ENCODE measurements at regions not wholly inside any gene's neighbourhood (a gene's known extent, or its start where the extent isn't known, plus 50 kb on each side); places are given as distances from the start of the nearest gene placed in this dataset.

GRCh38 chr2:77767388-77768076 lies 245.4 kb upstream of the LRRTM4 start:
- Histone ChIP-seq H2AK9ac (replicated peaks; ENCODE audit: low read depth, low read length, poor library complexity) (no peak overlapping the region), H3K14ac (replicated peaks; ENCODE audit: low read depth, low read length) (no peak overlapping the region), H3K79me1 (ENCODE audit: low read depth in 1 of 2, low read length in 2 of 2) (no peaks in the 10 kb centered on the region), H3K27ac (ENCODE audit: insufficient read depth, low read length) (no peak overlapping the region), H4K5ac (ENCODE audit: low read depth, low read length) (no peak overlapping the region), H3K56ac (ENCODE audit: extremely low read depth, insufficient read depth, low read length) (no peak overlapping the region), H3K18ac (ENCODE audit: low read depth, low read length) (no peak overlapping the region), H2AFZ (replicated peaks; ENCODE audit: low read length, poor library complexity) (no peak overlapping the region), H2BK5ac (ENCODE audit: low read depth, low read length, poor library complexity, severe bottlenecking) (no peak overlapping the region), H2BK120ac (ENCODE audit: low read depth, low read length) (no peak overlapping the region), H3K9me3 (ENCODE audit: control insufficient read depth, insufficient read depth, low read length) (peaks cover 12% of the 10 kb centered on the region; the same call in 1 of the 2 replicates), H2AK5ac (ENCODE audit: low read depth, low read length) (no peak overlapping the region), H3K4me3 (ENCODE audit: insufficient read depth, low read depth, low read length) (no peak overlapping the region), H3K9ac (ENCODE audit: low read depth, low read length) (no peak overlapping the region), H3K4me1 (ENCODE audit: control insufficient read depth, insufficient read depth, low read length) (no peaks in the 10 kb centered on the region), H4K8ac (ENCODE audit: low read depth in 2 of 2, low read length in 2 of 2) (no peak overlapping the region), H3K9me1 (ENCODE audit: insufficient read depth, low read length) (no peaks in the 10 kb centered on the region), H3K23ac (ENCODE audit: low read depth, low read length) (no peak overlapping the region), H2BK15ac (ENCODE audit: low read depth, low read length) (no peak overlapping the region), H3K36me3 (ENCODE audit: control insufficient read depth, insufficient read depth, low read length) (no peaks in the 10 kb centered on the region), H2BK20ac (ENCODE audit: low read depth, low read length) (no peak overlapping the region), H3K4ac (ENCODE audit: low read depth, low read length) (no peak overlapping the region), H3K4me2 (ENCODE audit: low read depth, low read length) (no peak overlapping the region), H4K91ac (ENCODE audit: insufficient read depth, low read depth, low read length) (no peak overlapping the region), H3K27me3 (ENCODE audit: control insufficient read depth, insufficient read depth, low read length) (no peaks in the 10 kb centered on the region), H4K20me1 (ENCODE audit: insufficient read depth, low read length) (no peaks in the 10 kb centered on the region)
- in situ Hi-C loops (cut with MboI; ENCODE audit: low sequenced_read_pairs) (no loop called here), dilution Hi-C loops (cut with HindIII; ENCODE audit: low sequenced_read_pairs, unreplicated experiment) (no loop called here), intact Hi-C loops (cut with micrococcal nuclease) (no loop called here)
- ATAC-seq (ENCODE audit: low read depth) (no peak), DNase-seq (no peak)
- no TSS peak for BruUV-seq (replicated peaks)
- WGBS, 2 experiments (ENCODE audit: extremely low coverage in 2 of 2, insufficient read length in 1 of 2), result no CpG with 5 or more reads among the region's 8 CpGs
- POLR2A ChIA-PET (ENCODE audit: unreplicated experiment), result no interaction called here
- no peak for TF ChIP-seq SMC3 (IDR thresholded peaks at IDR 0.05; ENCODE audit: low read depth, low read length)
- no peak for TF ChIP-seq NFE2L2 (IDR thresholded peaks at IDR 0.05; ENCODE audit: low read depth, low read length)
- TF ChIP-seq RAD21 (IDR thresholded peaks at IDR 0.05; ENCODE audit: low read length), result no peak
- TF ChIP-seq RCOR1 (IDR thresholded peaks at IDR 0.05; ENCODE audit: insufficient replicate concordance, low read length), result no peak
- no peak for TF ChIP-seq BHLHE40 (IDR thresholded peaks at IDR 0.05; ENCODE audit: low read depth, low read length)
- TF ChIP-seq MAFK (IDR thresholded peaks at IDR 0.05; ENCODE audit: low read depth, low read length), result no peak
- TF ChIP-seq USF2 (IDR thresholded peaks at IDR 0.05; ENCODE audit: low read depth, low read length), result no peak
- TF ChIP-seq POLR2A (IDR thresholded peaks at IDR 0.05; ENCODE audit: low read depth, low read length), result no peak
- no peak for TF ChIP-seq CEBPB (IDR thresholded peaks at IDR 0.05; ENCODE audit: low read depth, low read length)
- CTCF ChIA-PET, result no interaction called here

Measured in IMR-90 (cell line).